HL-60 (cell line): ENCODE measurements at regions not wholly inside any gene's neighbourhood (a gene's known extent, or its start where the extent isn't known, plus 50 kb on each side); places are given as distances from the start of the nearest gene placed in this dataset.

Experiments
- DNase-seq, 2 experiments: peaks; one replicate each; pipeline ENCODE4 v3.0.0-alpha.2; 2010 to 2020; ENCODE audit warnings: low read depth in 1 of 2, low spot score in 1 of 2
- H3K27ac ChIP-seq: fragments of 250-450 bp; sonication (Bioruptor Pico); replicated peaks from 2 replicates; pipeline ENCODE4 v1.5.1; 2020; ENCODE audit warnings: mild to moderate bottlenecking, moderate library complexity
- H3K27me3 ChIP-seq: fragments of 250-450 bp; sonication (Bioruptor Pico); 2 replicates; pipeline ENCODE4 v1.5.1; 2021; ENCODE audit warnings: mild to moderate bottlenecking, moderate library complexity; ENCODE audit not compliant: insufficient read depth, poor library complexity, severe bottlenecking
- H3K4me3 ChIP-seq: replicated peaks from 2 replicates; pipeline ENCODE4 v1.5.1; 2011; ENCODE audit warnings: mild to moderate bottlenecking, control low read depth, low read length; ENCODE audit not compliant: insufficient read depth
- CTCF ChIP-seq: IDR thresholded peaks from one replicate; pipeline ENCODE4 v1.5.1; 2011; ENCODE audit warnings: low read length, control low read depth, inconsistent platforms; ENCODE audit not compliant: insufficient read depth
- GABPA ChIP-seq: IDR thresholded peaks from 2 replicates; pipeline ENCODE4 v1.6.1; 2012; ENCODE audit warnings: low read depth
- POLR2AphosphoS5 ChIP-seq: IDR thresholded peaks from 2 replicates; pipeline ENCODE4 v1.6.1; 2012; ENCODE audit warnings: low read depth
- REST ChIP-seq: IDR thresholded peaks from 2 replicates; pipeline ENCODE4 v1.6.1; 2012; ENCODE audit warnings: low read depth; ENCODE audit not compliant: insufficient replicate concordance
- SPI1 ChIP-seq: IDR thresholded peaks from 2 replicates; pipeline ENCODE4 v1.6.1; 2012; ENCODE audit warnings: low read depth, mild to moderate bottlenecking, borderline replicate concordance

GRCh38 chr4:62130637-62131036, 930.5 kb downstream of the ADGRL3 start:
- Histone ChIP-seq H3K27me3 (no peaks in the 10 kb centered on the region), H3K27ac (no peak overlapping the region), H3K4me3 (no peak overlapping the region)
- TF ChIP-seq SPI1 (no peak), GABPA (no peak), POLR2AphosphoS5 (no peak), REST (no peak), CTCF (no peak)
- DNase-seq, result no peak

GRCh38 chr4:62130230-62130629, 930.1 kb downstream of the ADGRL3 start:
- TF ChIP-seq SPI1 (no peak), POLR2AphosphoS5 (no peak), CTCF (no peak), GABPA (no peak), REST (no peak)

More at GRCh38 chr4:62130230-62130629, 930.1 kb downstream of the ADGRL3 start:
- DNase-seq, result no peak
- Histone ChIP-seq H3K27me3 (no peaks in the 10 kb centered on the region), H3K4me3 (no peak overlapping the region), H3K27ac (no peak overlapping the region)
